ENCODE measurements at regions not wholly inside any gene's neighbourhood (a gene's known extent, or its start where the extent isn't known, plus 50 kb on each side); places are given as distances from the start of the nearest gene placed in this dataset.

GRCh38 chr1:194829492-194829891 lies 1643.1 kb upstream of the B3GALT2 start:
- H3K27me3 ChIP-seq (replicated peaks; ENCODE audit: control insufficient read depth, insufficient read depth, low read length) = no peaks in the 10 kb centered on the region
- H3K4me1 Mint-ChIP-seq (ENCODE audit: low read depth, unreplicated experiment) = peaks cover 6% of the 10 kb centered on the region
- H3K4me3 Mint-ChIP-seq (ENCODE audit: unreplicated experiment) = no peak overlapping the region
- no peak overlapping the region for H3K4me3 ChIP-seq (ENCODE audit: low read depth, low read length)
- no peaks in the 10 kb centered on the region for H3K36me3 ChIP-seq (ENCODE audit: control insufficient read depth, insufficient read depth, low read length)
- no peaks in the 10 kb centered on the region for H3K36me3 Mint-ChIP-seq (ENCODE audit: insufficient read depth, unreplicated experiment)
- no peak for TF ChIP-seq CTCF (IDR thresholded peaks at IDR 0.05; ENCODE audit: insufficient read depth in 1 of 2, low read depth in 1 of 2, low read length in 1 of 2, severe bottlenecking in 1 of 2, unreplicated experiment in 1 of 2)
- ChIA-PET CTCF (no interaction called here), POLR2A (no interaction called here)
- intact Hi-C loops (cut with micrococcal nuclease; ENCODE audit: unreplicated experiment) = no loop called here
- H3K27ac Mint-ChIP-seq (ENCODE audit: unreplicated experiment) = no peak overlapping the region
- no peaks in the 10 kb centered on the region for H3K9me3 ChIP-seq
- H3K4me1 ChIP-seq = no peaks in the 10 kb centered on the region
- BruUV-seq (replicated peaks) = no TSS peak
- no peaks in the 10 kb centered on the region for H3K9me3 Mint-ChIP-seq (ENCODE audit: unreplicated experiment)
- no peaks in the 10 kb centered on the region for H3K27me3 Mint-ChIP-seq (ENCODE audit: insufficient read depth, unreplicated experiment)
- DNase-seq = no peak

- no peak for DNase-seq
- Mint-ChIP-seq H3K4me3 (ENCODE audit: unreplicated experiment) (no peak overlapping the region), H3K9me3 (ENCODE audit: unreplicated experiment) (no peaks in the 10 kb centered on the region), H3K4me1 (ENCODE audit: low read depth, unreplicated experiment) (no peaks in the 10 kb centered on the region), H3K36me3 (ENCODE audit: insufficient read depth, unreplicated experiment) (no peaks in the 10 kb centered on the region), H3K27ac (ENCODE audit: unreplicated experiment) (no peak overlapping the region), H3K27me3 (ENCODE audit: insufficient read depth, unreplicated experiment) (no peaks in the 10 kb centered on the region)
- BruUV-seq (replicated peaks) = no TSS peak
- H3K4me1 ChIP-seq = no peaks in the 10 kb centered on the region
- intact Hi-C loops (cut with micrococcal nuclease; ENCODE audit: unreplicated experiment) = no loop called here
- H3K4me3 ChIP-seq (ENCODE audit: low read depth, low read length) = no peak overlapping the region
- TF ChIP-seq CTCF (IDR thresholded peaks at IDR 0.05; ENCODE audit: insufficient read depth in 1 of 2, low read depth in 1 of 2, low read length in 1 of 2, severe bottlenecking in 1 of 2, unreplicated experiment in 1 of 2) = no peak
- H3K36me3 ChIP-seq (ENCODE audit: control insufficient read depth, insufficient read depth, low read length) = no peaks in the 10 kb centered on the region
- ChIA-PET POLR2A (no interaction called here), CTCF (no interaction called here)
- no peaks in the 10 kb centered on the region for H3K27me3 ChIP-seq (replicated peaks; ENCODE audit: control insufficient read depth, insufficient read depth, low read length)
- no peaks in the 10 kb centered on the region for H3K9me3 ChIP-seq
These were observed 1639.0 kb upstream of the B3GALT2 start for GRCh38 chr1:194825382-194825781.

- Histone ChIP-seq H3K27me3 (replicated peaks; ENCODE audit: control insufficient read depth, insufficient read depth, low read length) (no peaks in the 10 kb centered on the region), H3K36me3 (ENCODE audit: control insufficient read depth, insufficient read depth, low read length) (no peaks in the 10 kb centered on the region), H3K4me1 (no peaks in the 10 kb centered on the region), H3K4me3 (ENCODE audit: low read depth, low read length) (no peak overlapping the region), H3K9me3 (no peaks in the 10 kb centered on the region)
- intact Hi-C loops (cut with micrococcal nuclease; ENCODE audit: unreplicated experiment) = no loop called here
- no peaks in the 10 kb centered on the region for H3K4me1 Mint-ChIP-seq (ENCODE audit: low read depth, unreplicated experiment)
- H3K36me3 Mint-ChIP-seq (ENCODE audit: insufficient read depth, unreplicated experiment) = no peaks in the 10 kb centered on the region
- BruUV-seq (replicated peaks) = no TSS peak
- DNase-seq = no peak
- no peak for TF ChIP-seq CTCF (IDR thresholded peaks at IDR 0.05; ENCODE audit: insufficient read depth in 1 of 2, low read depth in 1 of 2, low read length in 1 of 2, severe bottlenecking in 1 of 2, unreplicated experiment in 1 of 2)
- ChIA-PET CTCF (no interaction called here), POLR2A (no interaction called here)
- H3K4me3 Mint-ChIP-seq (ENCODE audit: unreplicated experiment) = no peak overlapping the region
- no peaks in the 10 kb centered on the region for H3K27me3 Mint-ChIP-seq (ENCODE audit: insufficient read depth, unreplicated experiment)
- no peaks in the 10 kb centered on the region for H3K9me3 Mint-ChIP-seq (ENCODE audit: unreplicated experiment)
- no peak overlapping the region for H3K27ac Mint-ChIP-seq (ENCODE audit: unreplicated experiment)
These were observed 1634.7 kb upstream of the B3GALT2 start for GRCh38 chr1:194821091-194821490.
